ENCODE measurements at regions not wholly inside any gene's neighbourhood (a gene's known extent, or its start where the extent isn't known, plus 50 kb on each side); places are given as distances from the start of the nearest gene placed in this dataset.

DNA sequence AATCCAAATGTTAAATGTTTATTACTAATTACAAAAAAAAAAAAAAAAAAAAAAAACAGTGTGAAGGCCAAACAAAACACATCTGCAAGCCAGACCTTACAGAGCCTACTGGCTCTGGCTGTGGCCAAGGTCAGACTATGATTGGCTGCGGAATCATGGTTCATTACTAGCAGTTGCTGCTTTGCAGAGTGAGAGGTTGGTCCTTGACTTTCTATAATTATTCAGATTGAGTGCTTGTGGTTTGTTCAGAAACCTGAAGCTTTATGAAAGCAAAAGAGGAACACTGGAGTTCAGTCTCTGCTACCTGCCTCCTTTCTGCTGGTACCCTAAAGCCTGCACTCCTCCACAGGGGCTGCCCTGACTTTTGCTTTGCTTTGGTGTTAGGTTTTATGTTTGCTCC lies 550.9 kb downstream of the BCL11B start:
- TF ChIP-seq YY1 (IDR thresholded peaks at IDR 0.05; ENCODE audit: insufficient read depth, insufficient read length): no peak
- TF ChIP-seq ZNF274 (IDR thresholded peaks at IDR 0.05; ENCODE audit: low read depth, low read length): no peak
